Tibial artery (tissue), 4 donors: ENCODE measurements at regions not wholly inside any gene's neighbourhood (a gene's known extent, or its start where the extent isn't known, plus 50 kb on each side); places are given as distances from the start of the nearest gene placed in this dataset.

Experiments
- DNase-seq, 2 donors: peaks; one replicate each; pipeline ENCODE4 v3.0.0-alpha.2; 2019
- H3K27ac ChIP-seq, 2 donors: fragments of 200-600 bp; sonication (generic) in 1 of 2; 1 replicate in 1 of 2; 2 replicates in 1 of 2; pipeline ENCODE4 v1.5.1; 2018 to 2019; ENCODE audit warnings: mild to moderate bottlenecking in 1 of 2
- H3K27me3 ChIP-seq, 2 donors: fragments of 200-600 bp; sonication (generic) in 1 of 2; one replicate each; pipeline versions ENCODE4 v1.5.1 to v1.6.0; 2016 to 2019
- H3K36me3 ChIP-seq, 3 donors: fragments of 200-600 bp; sonication (generic) in 2 of 3; one replicate each; pipeline ENCODE4 v1.5.1; 2016 to 2019; ENCODE audit warnings: mild to moderate bottlenecking in 2 of 3
- H3K4me1 ChIP-seq, 4 donors: fragments of 200-600 bp; sonication (generic) in 2 of 4; 1 replicate in 3 of 4; 2 replicates in 1 of 4; pipeline ENCODE4 v1.5.1; 2016 to 2019
- H3K4me3 ChIP-seq, 2 donors: fragments of 200-600 bp; sonication (generic) in 1 of 2; 1 replicate in 1 of 2; 2 replicates in 1 of 2; pipeline ENCODE4 v1.5.1; 2018 to 2019; ENCODE audit warnings: mild to moderate bottlenecking in 2 of 2
- H3K9me3 ChIP-seq, 3 donors: fragments of 200-600 bp; sonication (generic) in 1 of 3; one replicate each; pipeline ENCODE4 v1.5.1; 2016 to 2019
- intact Hi-C: fragments of 100-400 bp; cut with DNase I; formaldehyde crosslinking; loops from one replicate; pipeline ENCODE4 v1.15.0; 2023; ENCODE audit warnings: low total_unique reads
- TF ChIP-seq, protein P1 (sequence below), 2 experiments: fragments of 200-600 bp in 1 of 2; fragments of 450-650 bp in 1 of 2; IDR thresholded peaks; one replicate each; pipeline ENCODE4 v1.5.1; 2017 to 2019; ENCODE audit warnings: antibody characterized with exemption in 2 of 2, mild to moderate bottlenecking in 1 of 2, moderate library complexity in 1 of 2

GRCh38 chr17:77376795-77377709 lies 236.3 kb downstream of the SEC14L1 start:
- H3K4me3 ChIP-seq: peak overlapping the region; percentile 9 to 63
- peak overlapping the region; percentile 88 to 97 for H3K27ac ChIP-seq
- intact Hi-C loops: no loop called here
- no peaks in the 10 kb centered on the region for H3K27me3 ChIP-seq
- H3K9me3 ChIP-seq: no peaks in the 10 kb centered on the region
- H3K4me1 ChIP-seq: peaks cover 2 to 84% (median 81%) of the 10 kb centered on the region in 4 donors
- no peaks in the 10 kb centered on the region for H3K36me3 ChIP-seq
- DNase-seq: peak in 1 of 2 donors; percentile 82
- TF ChIP-seq, protein P1, sequence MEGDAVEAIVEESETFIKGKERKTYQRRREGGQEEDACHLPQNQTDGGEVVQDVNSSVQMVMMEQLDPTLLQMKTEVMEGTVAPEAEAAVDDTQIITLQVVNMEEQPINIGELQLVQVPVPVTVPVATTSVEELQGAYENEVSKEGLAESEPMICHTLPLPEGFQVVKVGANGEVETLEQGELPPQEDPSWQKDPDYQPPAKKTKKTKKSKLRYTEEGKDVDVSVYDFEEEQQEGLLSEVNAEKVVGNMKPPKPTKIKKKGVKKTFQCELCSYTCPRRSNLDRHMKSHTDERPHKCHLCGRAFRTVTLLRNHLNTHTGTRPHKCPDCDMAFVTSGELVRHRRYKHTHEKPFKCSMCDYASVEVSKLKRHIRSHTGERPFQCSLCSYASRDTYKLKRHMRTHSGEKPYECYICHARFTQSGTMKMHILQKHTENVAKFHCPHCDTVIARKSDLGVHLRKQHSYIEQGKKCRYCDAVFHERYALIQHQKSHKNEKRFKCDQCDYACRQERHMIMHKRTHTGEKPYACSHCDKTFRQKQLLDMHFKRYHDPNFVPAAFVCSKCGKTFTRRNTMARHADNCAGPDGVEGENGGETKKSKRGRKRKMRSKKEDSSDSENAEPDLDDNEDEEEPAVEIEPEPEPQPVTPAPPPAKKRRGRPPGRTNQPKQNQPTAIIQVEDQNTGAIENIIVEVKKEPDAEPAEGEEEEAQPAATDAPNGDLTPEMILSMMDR (IDR thresholded peaks at IDR 0.05): no peak

GRCh38 chr17:77377710-77378235 lies 237.0 kb downstream of the SEC14L1 start:
- H3K4me1 ChIP-seq: peaks cover 0 to 84% (median 81%) of the 10 kb centered on the region in 4 donors
- peak overlapping the region; percentile 88 to 97 for H3K27ac ChIP-seq
- intact Hi-C loops: no loop called here
- TF ChIP-seq, protein P1 (IDR thresholded peaks at IDR 0.05): no peak
- H3K4me3 ChIP-seq: no peak overlapping the region
- no peaks in the 10 kb centered on the region for H3K27me3 ChIP-seq
- H3K36me3 ChIP-seq: no peaks in the 10 kb centered on the region
- no peak for DNase-seq
- H3K9me3 ChIP-seq: no peaks in the 10 kb centered on the region

- TF ChIP-seq, protein P1 (IDR thresholded peaks at IDR 0.05): no peak
- Histone ChIP-seq H3K27ac (peak overlapping the region; percentile 88 to 97), H3K27me3 (no peaks in the 10 kb centered on the region), H3K4me1 (peaks cover 0 to 91% (median 87%) of the 10 kb centered on the region in 4 donors), H3K36me3 (no peaks in the 10 kb centered on the region), H3K9me3 (no peaks in the 10 kb centered on the region), H3K4me3 (no peak overlapping the region)
- intact Hi-C loops: no loop called here
- DNase-seq: no peak
Measured at GRCh38 chr17:77378318-77379064, 237.7 kb downstream of the SEC14L1 start.

- H3K27me3 ChIP-seq: no peaks in the 10 kb centered on the region
- H3K4me3 ChIP-seq: no peak overlapping the region
- no peak for DNase-seq
- intact Hi-C loops: no loop called here
- no peaks in the 10 kb centered on the region for H3K9me3 ChIP-seq
- H3K4me1 ChIP-seq: peaks cover 0 to 96% (median 93%) of the 10 kb centered on the region in 4 donors
- H3K27ac ChIP-seq: peak overlapping the region; percentile 88 to 97
- TF ChIP-seq, protein P1 (IDR thresholded peaks at IDR 0.05): no peak
- no peaks in the 10 kb centered on the region for H3K36me3 ChIP-seq
Measured at GRCh38 chr17:77379065-77379428, 238.3 kb downstream of the SEC14L1 start.

DNA sequence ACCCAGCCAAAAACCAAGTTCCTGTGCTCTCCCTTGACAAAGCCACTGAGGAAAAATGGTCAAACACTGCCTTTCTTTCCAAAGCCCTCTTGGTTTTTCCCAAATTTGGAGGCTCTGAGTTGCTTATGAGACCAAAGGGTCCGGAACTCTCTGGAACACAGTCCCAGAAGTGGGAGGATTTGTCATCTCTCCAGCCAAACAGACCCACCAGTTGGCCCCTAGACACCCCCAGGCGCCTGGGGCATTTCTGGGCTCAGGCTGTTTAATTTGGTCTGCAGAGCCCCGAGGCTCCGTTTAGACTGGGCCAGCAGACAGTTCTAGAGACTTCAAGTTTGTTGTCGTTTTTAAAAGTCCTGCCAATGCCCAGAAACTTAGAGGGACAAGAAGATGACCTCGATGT lies 239.1 kb downstream of the SEC14L1 start:
- TF ChIP-seq, protein P1 (IDR thresholded peaks at IDR 0.05): no peak
- intact Hi-C loops: no loop called here

More for the DNA sequence above, 239.1 kb downstream of the SEC14L1 start:
- H3K4me3 ChIP-seq: peak overlapping the region; percentile 1 to 2
- peak in 1 of 2 donors; percentile 75 for DNase-seq
- no peaks in the 10 kb centered on the region for H3K36me3 ChIP-seq
- H3K4me1 ChIP-seq: peaks cover 0 to 100% (median 96%) of the 10 kb centered on the region in 4 donors
- peak overlapping the region; percentile 88 to 97 for H3K27ac ChIP-seq
- no peaks in the 10 kb centered on the region for H3K27me3 ChIP-seq
- H3K9me3 ChIP-seq: no peaks in the 10 kb centered on the region
